HG03457 (cell line): ENCODE measurements at regions not wholly inside any gene's neighbourhood (a gene's known extent, or its start where the extent isn't known, plus 50 kb on each side); places are given as distances from the start of the nearest gene placed in this dataset.

ENCODE experiments used
- ATAC-seq: cut with Tn5 transposase; IDR thresholded peaks from one replicate; pipeline ENCODE4 v1.9.1; 2021; ENCODE audit warnings: moderate number of reproducible peaks; ENCODE audit not compliant: unreplicated experiment

GRCh38 chr2:16565481-16565880 is 100.2 kb downstream of the CYRIA start:
- no peak for ATAC-seq

- no peak for ATAC-seq
Observed at GRCh38 chr2:16561676-16562075, 104.0 kb downstream of the CYRIA start.

GRCh38 chr2:16561251-16561650 is 104.4 kb downstream of the CYRIA start:
- no peak for ATAC-seq

DNA sequence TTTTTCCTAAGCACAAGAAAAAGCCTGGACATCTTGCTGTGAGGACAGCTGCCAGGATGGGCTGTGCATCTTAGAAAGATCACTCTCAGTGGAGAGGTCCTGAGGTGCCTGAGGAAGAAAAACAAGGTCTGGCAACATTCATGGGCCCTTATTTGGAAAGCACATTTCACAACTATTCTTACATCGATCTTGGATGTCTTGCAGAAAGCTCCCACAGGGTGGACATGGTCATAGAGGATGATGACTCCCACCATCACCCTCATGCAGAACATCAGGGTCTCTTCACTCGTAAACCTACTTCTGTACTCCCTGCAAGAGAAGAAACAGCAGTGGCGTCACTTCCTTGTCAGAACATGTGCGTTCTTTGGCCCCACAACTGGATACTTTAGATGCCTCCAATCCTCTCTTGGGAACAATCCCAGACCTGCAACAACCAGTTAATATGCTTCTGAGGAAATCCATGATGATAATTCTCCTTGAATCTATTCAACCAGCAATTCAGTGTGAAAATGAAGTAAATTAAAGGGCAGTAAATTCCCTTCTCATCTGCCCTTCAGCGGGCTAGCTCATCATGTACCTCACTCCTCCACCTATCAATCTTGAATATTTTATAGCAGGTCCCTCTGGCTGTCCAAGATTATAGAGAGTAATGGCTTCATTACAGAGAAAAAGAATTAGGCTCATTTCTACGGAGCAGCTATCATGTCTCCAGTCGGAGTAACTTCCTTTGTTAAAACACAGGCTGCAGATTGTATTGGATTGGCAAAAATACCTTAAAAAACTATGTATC is 106.2 kb downstream of the CYRIA start:
- no peak for ATAC-seq

- ATAC-seq = no peak
Observed at GRCh38 chr2:16554060-16554583, 111.5 kb downstream of the CYRIA start.

GRCh38 chr2:16553226-16553625 is 112.4 kb downstream of the CYRIA start:
- ATAC-seq = no peak

- ATAC-seq = no peak
Observed at GRCh38 chr2:16552202-16552601, 113.4 kb downstream of the CYRIA start.

DNA sequence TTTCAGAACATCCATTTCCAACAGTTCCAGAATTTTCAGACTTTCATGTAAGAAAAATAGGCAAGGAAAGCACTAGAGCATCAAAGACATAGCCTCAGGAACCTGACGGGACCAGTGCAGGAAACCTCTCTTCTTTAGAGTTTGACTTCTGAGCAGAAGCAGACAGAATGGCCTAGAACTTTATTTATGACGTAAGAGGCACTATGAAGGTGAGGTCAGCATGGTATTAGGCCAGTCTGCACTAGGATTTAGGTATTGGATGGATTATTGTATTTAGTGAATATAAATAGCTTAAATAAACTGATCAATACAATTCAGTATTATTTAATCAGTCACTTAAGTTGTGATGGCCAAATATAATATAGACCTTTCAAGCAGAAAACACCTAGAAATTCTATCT is 117.6 kb downstream of the CYRIA start:
- no peak for ATAC-seq

DNA sequence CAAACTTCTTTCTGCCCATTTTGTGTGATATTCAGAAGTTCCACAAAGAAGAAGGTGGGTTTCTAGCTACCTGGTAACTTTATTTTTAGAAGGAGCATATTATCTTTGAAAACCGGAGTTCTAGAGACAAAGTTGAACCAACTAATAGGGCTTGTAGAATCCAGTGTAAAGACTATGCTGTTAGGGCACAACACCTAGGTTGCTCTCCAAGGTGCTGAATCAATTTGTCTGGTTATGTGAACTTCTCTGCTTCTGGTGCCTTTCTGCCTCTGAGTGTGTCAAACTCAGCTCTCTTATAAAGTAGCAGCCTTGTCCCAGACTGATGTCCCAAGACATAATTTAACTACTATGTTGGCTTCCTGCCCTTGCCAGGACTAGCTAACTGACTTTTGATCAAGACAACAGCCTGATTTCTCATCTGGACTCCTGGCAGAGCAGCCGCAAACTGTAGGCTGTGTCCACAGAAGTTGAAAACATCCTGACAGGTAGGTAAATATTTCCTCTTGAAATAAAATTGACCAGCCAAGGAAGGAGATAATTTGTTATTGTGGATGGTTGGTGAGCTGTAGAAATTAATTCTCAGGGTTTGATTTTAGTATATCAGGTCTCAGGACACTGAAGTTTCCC is 119.4 kb downstream of the CYRIA start:
- no peak for ATAC-seq

GRCh38 chr2:16538707-16539106 is 126.9 kb downstream of the CYRIA start:
- no peak for ATAC-seq

GRCh38 chr2:16537347-16537746 is 128.3 kb downstream of the CYRIA start:
- ATAC-seq = no peak

GRCh38 chr2:16526193-16526592 is 139.4 kb downstream of the CYRIA start:
- no peak for ATAC-seq

- no peak for ATAC-seq
Observed at GRCh38 chr2:16525265-16525887, 140.3 kb downstream of the CYRIA start.

GRCh38 chr2:16523711-16524110 is 141.9 kb downstream of the CYRIA start:
- no peak for ATAC-seq

- ATAC-seq = no peak
Observed at GRCh38 chr2:16522031-16522831, 143.4 kb downstream of the CYRIA start.

GRCh38 chr2:16520891-16521290 is 144.7 kb downstream of the CYRIA start:
- ATAC-seq = no peak

- ATAC-seq = no peak
Observed at GRCh38 chr2:16515696-16516095, 149.9 kb downstream of the CYRIA start.

DNA sequence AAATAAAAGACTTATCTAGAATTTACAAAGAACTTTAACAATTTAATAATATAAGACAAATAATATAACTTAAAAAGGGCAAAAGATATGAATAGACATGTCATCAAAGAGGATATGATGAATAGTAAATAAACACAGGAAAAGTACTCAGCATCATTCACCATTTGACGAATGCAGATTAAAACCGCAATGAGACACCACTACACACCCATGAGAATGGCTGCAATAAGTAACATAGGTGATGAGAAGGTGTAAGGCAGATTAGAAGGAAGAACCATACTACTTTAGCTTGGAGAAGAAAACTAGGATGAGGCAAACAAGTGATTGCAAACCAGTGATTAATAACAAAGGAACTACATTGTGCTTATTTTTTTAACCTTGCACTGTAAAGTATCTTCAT is 152.0 kb downstream of the CYRIA start:
- ATAC-seq = no peak

DNA sequence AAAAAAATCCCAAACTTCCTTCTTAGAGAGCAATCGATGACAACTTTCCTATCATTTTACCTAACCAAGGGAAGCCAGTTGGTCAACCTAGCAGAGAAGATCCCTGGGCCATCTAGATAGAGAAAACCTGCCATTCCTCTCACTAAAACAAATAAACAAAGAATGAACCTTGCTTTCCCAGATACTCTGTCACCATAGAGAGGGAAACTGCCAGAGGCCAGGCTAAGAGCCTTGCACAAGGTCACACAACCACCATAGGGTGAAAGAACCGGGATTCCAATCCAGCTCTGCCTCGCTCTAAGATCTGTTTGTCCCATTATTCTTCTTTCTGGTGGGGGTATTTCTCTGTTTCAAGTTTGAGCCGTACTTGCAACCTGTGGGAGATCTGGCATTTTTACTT is 154.6 kb downstream of the CYRIA start:
- no peak for ATAC-seq

DNA sequence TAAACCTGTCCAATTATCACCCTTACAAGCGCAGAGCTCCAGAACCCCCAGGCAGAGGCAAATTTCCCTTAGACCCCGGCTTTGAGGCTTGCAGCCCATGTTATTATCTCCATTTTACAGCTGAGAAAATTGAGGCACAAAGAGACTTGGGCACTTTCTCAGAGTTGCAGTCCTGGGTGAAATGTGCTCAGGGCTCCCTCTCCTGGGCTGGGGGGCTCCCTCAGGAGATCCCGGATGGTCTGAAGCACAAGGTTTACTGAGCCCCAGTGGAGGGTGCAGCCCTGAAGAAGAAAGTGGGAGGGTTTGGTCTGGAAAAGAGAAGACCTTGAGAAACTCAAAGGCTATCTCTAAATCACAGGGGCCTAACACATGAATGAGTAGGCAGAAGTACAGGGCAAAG is 156.6 kb downstream of the CYRIA start:
- ATAC-seq = no peak

GRCh38 chr2:16508490-16508851 is 157.2 kb downstream of the CYRIA start:
- no peak for ATAC-seq
